ENCODE measurements at regions not wholly inside any gene's neighbourhood (a gene's known extent, or its start where the extent isn't known, plus 50 kb on each side); places are given as distances from the start of the nearest gene placed in this dataset.

DNA sequence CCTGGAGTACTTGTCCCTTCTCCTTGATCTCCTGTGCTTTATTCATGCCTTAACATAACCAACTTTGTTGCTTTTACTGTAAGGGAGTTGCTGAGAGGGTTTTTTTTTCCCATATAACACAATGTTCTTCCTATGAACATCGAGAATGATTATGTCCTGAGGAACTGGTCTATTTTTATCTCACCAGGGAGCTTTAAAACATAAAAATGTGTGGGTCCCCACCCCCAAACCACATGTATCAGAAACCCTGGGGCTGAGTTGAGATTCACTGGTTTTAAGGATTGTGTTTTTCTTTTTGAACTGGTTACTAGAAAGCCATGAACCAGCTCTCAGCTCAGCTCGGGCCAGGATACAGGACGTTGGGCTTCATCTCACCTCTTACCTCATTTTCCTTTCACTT, 118.5 kb upstream of the JAG1 start:
- ATAC-seq (no peak), FAIRE-seq (no peak), DNase-seq (ENCODE audit: low read depth, low spot score) (no peak)
- no peaks in the 10 kb centered on the region; the same call in 2 of the 3 replicates for H3K9me3 ChIP-seq (replicated peaks; ENCODE audit: control insufficient read depth, insufficient read depth, low read length)
- intact Hi-C loops (cut with micrococcal nuclease; ENCODE audit: unreplicated experiment) (no loop called here), in situ Hi-C loops (cut with MboI) (no loop called here)
- TF ChIP-seq CHD1 (IDR thresholded peaks at IDR 0.05; ENCODE audit: low read depth, low read length) (no peak), ZNF24 (IDR thresholded peaks at IDR 0.05) (no peak), RFX5 (IDR thresholded peaks at IDR 0.05; ENCODE audit: low read depth, low read length) (no peak), NFYB (IDR thresholded peaks at IDR 0.05; ENCODE audit: insufficient read depth, low read depth, low read length) (no peak), BCL11A (IDR thresholded peaks at IDR 0.05; ENCODE audit: low read depth, low read length) (no peak), STAT1 (conservative IDR thresholded peaks at IDR 0.05) (no peak), CHD2 (IDR thresholded peaks at IDR 0.05; ENCODE audit: borderline replicate concordance, low read depth, low read length) (no peak), TARDBP (IDR thresholded peaks at IDR 0.05; ENCODE audit: borderline replicate concordance) (no peak), CBX5 (IDR thresholded peaks at IDR 0.05; ENCODE audit: low read depth) (no peak), ZNF384 (IDR thresholded peaks at IDR 0.05; ENCODE audit: borderline replicate concordance, low read depth, low read length) (no peak), HCFC1 (IDR thresholded peaks at IDR 0.05; ENCODE audit: low read length) (no peak), NFXL1 (IDR thresholded peaks at IDR 0.05; ENCODE audit: borderline replicate concordance) (no peak), SUZ12 (IDR thresholded peaks at IDR 0.05; ENCODE audit: unreplicated experiment) (no peak)
- TF ChIP-seq, protein P1, sequence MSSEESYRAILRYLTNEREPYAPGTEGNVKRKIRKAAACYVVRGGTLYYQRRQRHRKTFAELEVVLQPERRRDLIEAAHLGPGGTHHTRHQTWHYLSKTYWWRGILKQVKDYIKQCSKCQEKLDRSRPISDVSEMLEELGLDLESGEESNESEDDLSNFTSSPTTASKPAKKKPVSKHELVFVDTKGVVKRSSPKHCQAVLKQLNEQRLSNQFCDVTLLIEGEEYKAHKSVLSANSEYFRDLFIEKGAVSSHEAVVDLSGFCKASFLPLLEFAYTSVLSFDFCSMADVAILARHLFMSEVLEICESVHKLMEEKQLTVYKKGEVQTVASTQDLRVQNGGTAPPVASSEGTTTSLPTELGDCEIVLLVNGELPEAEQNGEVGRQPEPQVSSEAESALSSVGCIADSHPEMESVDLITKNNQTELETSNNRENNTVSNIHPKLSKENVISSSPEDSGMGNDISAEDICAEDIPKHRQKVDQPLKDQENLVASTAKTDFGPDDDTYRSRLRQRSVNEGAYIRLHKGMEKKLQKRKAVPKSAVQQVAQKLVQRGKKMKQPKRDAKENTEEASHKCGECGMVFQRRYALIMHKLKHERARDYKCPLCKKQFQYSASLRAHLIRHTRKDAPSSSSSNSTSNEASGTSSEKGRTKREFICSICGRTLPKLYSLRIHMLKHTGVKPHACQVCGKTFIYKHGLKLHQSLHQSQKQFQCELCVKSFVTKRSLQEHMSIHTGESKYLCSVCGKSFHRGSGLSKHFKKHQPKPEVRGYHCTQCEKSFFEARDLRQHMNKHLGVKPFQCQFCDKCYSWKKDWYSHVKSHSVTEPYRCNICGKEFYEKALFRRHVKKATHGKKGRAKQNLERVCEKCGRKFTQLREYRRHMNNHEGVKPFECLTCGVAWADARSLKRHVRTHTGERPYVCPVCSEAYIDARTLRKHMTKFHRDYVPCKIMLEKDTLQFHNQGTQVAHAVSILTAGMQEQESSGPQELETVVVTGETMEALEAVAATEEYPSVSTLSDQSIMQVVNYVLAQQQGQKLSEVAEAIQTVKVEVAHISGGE (CRISPR knock-in tag; IDR thresholded peaks at IDR 0.05): no peak
- TF ChIP-seq, protein P2, sequence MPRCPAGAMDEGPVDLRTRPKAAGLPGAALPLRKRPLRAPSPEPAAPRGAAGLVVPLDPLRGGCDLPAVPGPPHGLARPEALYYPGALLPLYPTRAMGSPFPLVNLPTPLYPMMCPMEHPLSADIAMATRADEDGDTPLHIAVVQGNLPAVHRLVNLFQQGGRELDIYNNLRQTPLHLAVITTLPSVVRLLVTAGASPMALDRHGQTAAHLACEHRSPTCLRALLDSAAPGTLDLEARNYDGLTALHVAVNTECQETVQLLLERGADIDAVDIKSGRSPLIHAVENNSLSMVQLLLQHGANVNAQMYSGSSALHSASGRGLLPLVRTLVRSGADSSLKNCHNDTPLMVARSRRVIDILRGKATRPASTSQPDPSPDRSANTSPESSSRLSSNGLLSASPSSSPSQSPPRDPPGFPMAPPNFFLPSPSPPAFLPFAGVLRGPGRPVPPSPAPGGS (IDR thresholded peaks at IDR 0.05; ENCODE audit: borderline replicate concordance, insufficient read depth, low read depth, low read length, poor library complexity, severe bottlenecking): no peak
- TF ChIP-seq, protein P3, sequence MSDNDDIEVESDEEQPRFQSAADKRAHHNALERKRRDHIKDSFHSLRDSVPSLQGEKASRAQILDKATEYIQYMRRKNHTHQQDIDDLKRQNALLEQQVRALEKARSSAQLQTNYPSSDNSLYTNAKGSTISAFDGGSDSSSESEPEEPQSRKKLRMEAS (IDR thresholded peaks at IDR 0.05; ENCODE audit: low read depth, low read length): no peak
- TF ChIP-seq, protein P4, sequence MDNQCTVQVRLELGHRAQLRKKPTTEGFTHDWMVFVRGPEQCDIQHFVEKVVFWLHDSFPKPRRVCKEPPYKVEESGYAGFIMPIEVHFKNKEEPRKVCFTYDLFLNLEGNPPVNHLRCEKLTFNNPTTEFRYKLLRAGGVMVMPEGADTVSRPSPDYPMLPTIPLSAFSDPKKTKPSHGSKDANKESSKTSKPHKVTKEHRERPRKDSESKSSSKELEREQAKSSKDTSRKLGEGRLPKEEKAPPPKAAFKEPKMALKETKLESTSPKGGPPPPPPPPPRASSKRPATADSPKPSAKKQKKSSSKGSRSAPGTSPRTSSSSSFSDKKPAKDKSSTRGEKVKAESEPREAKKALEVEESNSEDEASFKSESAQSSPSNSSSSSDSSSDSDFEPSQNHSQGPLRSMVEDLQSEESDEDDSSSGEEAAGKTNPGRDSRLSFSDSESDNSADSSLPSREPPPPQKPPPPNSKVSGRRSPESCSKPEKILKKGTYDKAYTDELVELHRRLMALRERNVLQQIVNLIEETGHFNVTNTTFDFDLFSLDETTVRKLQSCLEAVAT (IDR thresholded peaks at IDR 0.05): no peak
- H3K9ac ChIP-seq (ENCODE audit: control insufficient read depth, insufficient read depth, low read length): no peak overlapping the region
- H3K4me3 ChIP-seq: no peak overlapping the region
- 30% methylated on average over 3 of the region's 3 CpGs for WGBS (ENCODE audit: insufficient coverage, insufficient replicate concordance, low lambda C conversion rate, missing lambda C conversion rate)
- POLR2A ChIA-PET: no interaction called here
- BruUV-seq (replicated peaks): no TSS peak
- RAD21 ChIA-PET (ENCODE audit: unreplicated experiment): no interaction called here
- no peaks in the 10 kb centered on the region for H3K79me2 ChIP-seq (ENCODE audit: control insufficient read depth, insufficient read depth, low read length)
- no peak overlapping the region for H2AFZ ChIP-seq (ENCODE audit: control insufficient read depth, low read depth, low read length)
- H4K20me1 ChIP-seq (ENCODE audit: control insufficient read depth, insufficient read depth): no peaks in the 10 kb centered on the region
- CTCF ChIA-PET: no interaction called here
- H3K4me1 ChIP-seq (ENCODE audit: control insufficient read depth, insufficient read depth, low read length): no peaks in the 10 kb centered on the region
- no peak overlapping the region for H3K27ac ChIP-seq (ENCODE audit: control insufficient read depth, insufficient read depth)
- no peaks in the 10 kb centered on the region; a peak in 2 of 4 replicates for H3K27me3 ChIP-seq (replicated peaks in 1 of 2; ENCODE audit: control insufficient read depth in 2 of 2, insufficient read depth in 2 of 2, low read length in 1 of 2)
- H3K36me3 ChIP-seq (ENCODE audit: control insufficient read depth in 2 of 2, insufficient read depth in 2 of 2, low read length in 1 of 2): no peaks in the 10 kb centered on the region
- SMC1A ChIA-PET (ENCODE audit: uncharacterized antibody, unreplicated experiment): no interaction called here
- no peak overlapping the region for H3K4me2 ChIP-seq (ENCODE audit: control insufficient read depth, insufficient read depth)

Measured in GM12878 (cell line).